Esophagus (tissue), 2 donors: ENCODE measurements at regions not wholly inside any gene's neighbourhood (a gene's known extent, or its start where the extent isn't known, plus 50 kb on each side); places are given as distances from the start of the nearest gene placed in this dataset.

Experiments
- H3K27ac ChIP-seq, 2 donors: one replicate each; pipeline ENCODE4 v1.5.1; 2013; ENCODE audit warnings: low read depth in 2 of 2, mild to moderate bottlenecking in 2 of 2, inconsistent platforms in 1 of 2, low read length in 1 of 2, moderate library complexity in 1 of 2
- H3K27me3 ChIP-seq, 2 donors: one replicate each; pipeline ENCODE4 v1.6.1; 2013; ENCODE audit warnings: low read length in 2 of 2, control low read depth in 1 of 2, mild to moderate bottlenecking in 1 of 2; ENCODE audit not compliant: insufficient read depth in 2 of 2, control insufficient read depth in 1 of 2
- H3K36me3 ChIP-seq, 2 donors: one replicate each; pipeline ENCODE4 v1.6.1; 2013; ENCODE audit warnings: low read length in 1 of 2; ENCODE audit not compliant: control insufficient read depth in 2 of 2, insufficient read depth in 2 of 2
- H3K4me1 ChIP-seq, 2 donors: one replicate each; pipeline ENCODE4 v1.6.1; 2013; ENCODE audit warnings: low read length in 1 of 2; ENCODE audit not compliant: control insufficient read depth in 2 of 2, insufficient read depth in 2 of 2
- H3K4me3 ChIP-seq, 2 donors: one replicate each; pipeline ENCODE4 v1.5.1; 2013; ENCODE audit warnings: low read length in 2 of 2, mild to moderate bottlenecking in 2 of 2, low read depth in 1 of 2, moderate library complexity in 1 of 2
- H3K9me3 ChIP-seq, 2 donors: one replicate each; pipeline ENCODE4 v1.6.1; 2013; ENCODE audit warnings: mild to moderate bottlenecking in 2 of 2, low read depth in 1 of 2, low read length in 1 of 2, moderate library complexity in 1 of 2; ENCODE audit not compliant: control insufficient read depth in 2 of 2, insufficient read depth in 1 of 2
- WGBS, 2 donors: extraction: QIAGEN DNeasy Blood & Tissue Kit; methylation state at CpG; one replicate each; pipeline ENCODE4 v1.1.7; 2013; 5-methylcytosine and 5-hydroxymethylcytosine counted together
- donor health status: healthy with polysubstance abuse.
- donor health status: Bipolar disorder and iron deficiency.

GRCh38 chr3:70431911-70432310 lies 119.5 kb upstream of the MDFIC2 start:
- no peaks in the 10 kb centered on the region for H3K36me3 ChIP-seq
- H3K4me3 ChIP-seq = no peak overlapping the region
- H3K27ac ChIP-seq = no peak overlapping the region
- no peaks in the 10 kb centered on the region for H3K9me3 ChIP-seq
- 85 to 87% methylated on average over 1 of the region's 1 CpG for WGBS, 2 donors
- no peaks in the 10 kb centered on the region for H3K27me3 ChIP-seq
- H3K4me1 ChIP-seq = no peaks in the 10 kb centered on the region

GRCh38 chr3:70426071-70426470 lies 113.6 kb upstream of the MDFIC2 start:
- H3K36me3 ChIP-seq = no peaks in the 10 kb centered on the region
- H3K4me1 ChIP-seq = no peaks in the 10 kb centered on the region
- no peak overlapping the region for H3K27ac ChIP-seq
- no peak overlapping the region for H3K4me3 ChIP-seq
- H3K27me3 ChIP-seq = no peaks in the 10 kb centered on the region
- H3K9me3 ChIP-seq = no peaks in the 10 kb centered on the region

GRCh38 chr3:70421506-70421905 lies 109.1 kb upstream of the MDFIC2 start:
- no peak overlapping the region for H3K27ac ChIP-seq
- H3K9me3 ChIP-seq = no peaks in the 10 kb centered on the region
- no peaks in the 10 kb centered on the region for H3K36me3 ChIP-seq
- WGBS, 2 donors = 78 to 82% methylated on average over 4 of the region's 4 CpGs
- H3K27me3 ChIP-seq = no peaks in the 10 kb centered on the region
- no peak overlapping the region for H3K4me3 ChIP-seq
- H3K4me1 ChIP-seq = no peaks in the 10 kb centered on the region

GRCh38 chr3:70409018-70409417 lies 96.6 kb upstream of the MDFIC2 start:
- no peaks in the 10 kb centered on the region for H3K27me3 ChIP-seq
- H3K27ac ChIP-seq = no peak overlapping the region
- H3K4me1 ChIP-seq = no peaks in the 10 kb centered on the region
- no peak overlapping the region for H3K4me3 ChIP-seq
- H3K9me3 ChIP-seq = no peaks in the 10 kb centered on the region
- no peaks in the 10 kb centered on the region for H3K36me3 ChIP-seq
- 77 to 80% methylated on average over 2 of the region's 2 CpGs for WGBS, 2 donors

GRCh38 chr3:70400194-70400593 lies 87.8 kb upstream of the MDFIC2 start:
- H3K27me3 ChIP-seq = no peaks in the 10 kb centered on the region
- H3K9me3 ChIP-seq = no peaks in the 10 kb centered on the region
- H3K27ac ChIP-seq = no peak overlapping the region
- WGBS, 2 donors = 74 to 85% methylated on average over 3 of the region's 3 CpGs
- no peaks in the 10 kb centered on the region for H3K36me3 ChIP-seq
- H3K4me1 ChIP-seq = no peaks in the 10 kb centered on the region
- H3K4me3 ChIP-seq = no peak overlapping the region

GRCh38 chr3:70393881-70394612 lies 81.6 kb upstream of the MDFIC2 start:
- Histone ChIP-seq H3K27me3 (no peaks in the 10 kb centered on the region), H3K36me3 (no peaks in the 10 kb centered on the region), H3K27ac (no peak overlapping the region), H3K9me3 (peaks cover 0 to 2% of the 10 kb centered on the region in 2 donors), H3K4me1 (no peaks in the 10 kb centered on the region), H3K4me3 (no peak overlapping the region)
- 86 to 94% methylated on average over 11 of the region's 11 CpGs for WGBS, 2 donors

GRCh38 chr3:70392227-70392626 lies 79.8 kb upstream of the MDFIC2 start:
- no peaks in the 10 kb centered on the region for H3K4me1 ChIP-seq
- no peaks in the 10 kb centered on the region for H3K36me3 ChIP-seq
- WGBS, 2 donors = 47 to 49% methylated on average over 1 of the region's 1 CpG
- H3K27me3 ChIP-seq = no peaks in the 10 kb centered on the region
- no peak overlapping the region for H3K27ac ChIP-seq
- no peak overlapping the region for H3K4me3 ChIP-seq
- peaks cover 0 to 2% of the 10 kb centered on the region in 2 donors for H3K9me3 ChIP-seq

GRCh38 chr3:70387889-70388288 lies 75.5 kb upstream of the MDFIC2 start:
- no peaks in the 10 kb centered on the region for H3K27me3 ChIP-seq
- no peak overlapping the region for H3K27ac ChIP-seq
- no peaks in the 10 kb centered on the region for H3K9me3 ChIP-seq
- H3K4me3 ChIP-seq = no peak overlapping the region
- H3K36me3 ChIP-seq = no peaks in the 10 kb centered on the region
- WGBS, 2 donors = 68 to 73% methylated on average over 3 of the region's 3 CpGs
- H3K4me1 ChIP-seq = no peaks in the 10 kb centered on the region

GRCh38 chr3:70386846-70387245 lies 74.4 kb upstream of the MDFIC2 start:
- H3K27ac ChIP-seq = no peak overlapping the region

GRCh38 chr3:70386043-70386442 lies 73.6 kb upstream of the MDFIC2 start:
- WGBS, 2 donors = 81 to 85% methylated on average over 5 of the region's 5 CpGs

More at GRCh38 chr3:70386846-70387245, 74.4 kb upstream of the MDFIC2 start:
- H3K4me3 ChIP-seq = no peak overlapping the region
- H3K36me3 ChIP-seq = no peaks in the 10 kb centered on the region
- H3K27me3 ChIP-seq = no peaks in the 10 kb centered on the region
- no peaks in the 10 kb centered on the region for H3K9me3 ChIP-seq
- no peaks in the 10 kb centered on the region for H3K4me1 ChIP-seq

More at GRCh38 chr3:70386043-70386442, 73.6 kb upstream of the MDFIC2 start:
- H3K4me3 ChIP-seq = no peak overlapping the region
- H3K4me1 ChIP-seq = no peaks in the 10 kb centered on the region
- H3K27ac ChIP-seq = no peak overlapping the region
- no peaks in the 10 kb centered on the region for H3K27me3 ChIP-seq
- H3K9me3 ChIP-seq = no peaks in the 10 kb centered on the region
- H3K36me3 ChIP-seq = no peaks in the 10 kb centered on the region
